Neuronal stem cell (in vitro differentiated cells): ENCODE measurements at regions not wholly inside any gene's neighbourhood (a gene's known extent, or its start where the extent isn't known, plus 50 kb on each side); places are given as distances from the start of the nearest gene placed in this dataset.

Experiments used
- DNase-seq: peaks from one replicate; pipeline ENCODE4 v3.0.0-alpha.2; 2013; ENCODE audit warnings: low spot score
- H2AFZ ChIP-seq: one replicate; pipeline ENCODE4 v1.6.1; 2013; ENCODE audit warnings: mild to moderate bottlenecking, low read length, inconsistent platforms
- H2AK5ac ChIP-seq: 2 replicates; pipeline ENCODE4 v1.6.1; 2013; ENCODE audit warnings: low read depth, mild to moderate bottlenecking, inconsistent platforms, low read length, moderate library complexity, mixed read lengths
- H2BK120ac ChIP-seq: 2 replicates; pipeline ENCODE4 v1.6.1; 2013; ENCODE audit warnings: low read depth, mild to moderate bottlenecking, inconsistent platforms, low read length, moderate library complexity, mixed read lengths
- H2BK12ac ChIP-seq: one replicate; pipeline ENCODE4 v1.6.1; 2013; ENCODE audit warnings: low read length, inconsistent platforms
- H2BK15ac ChIP-seq: 2 replicates; pipeline ENCODE4 v1.6.1; 2013; ENCODE audit warnings: mild to moderate bottlenecking, low read length, inconsistent platforms, mixed read lengths
- H2BK5ac ChIP-seq: one replicate; pipeline ENCODE4 v1.6.1; 2013; ENCODE audit warnings: inconsistent platforms, mild to moderate bottlenecking, low read length, moderate library complexity
- H3K14ac ChIP-seq: one replicate; pipeline ENCODE4 v1.6.1; 2013; ENCODE audit warnings: low read length, inconsistent platforms
- H3K18ac ChIP-seq: 2 replicates; pipeline ENCODE4 v1.6.1; 2013; ENCODE audit warnings: low read length, inconsistent platforms
- H3K23ac ChIP-seq: 2 replicates; pipeline ENCODE4 v1.6.1; 2013; ENCODE audit warnings: low read depth, mild to moderate bottlenecking, mixed read lengths, low read length, inconsistent platforms; ENCODE audit not compliant: poor library complexity
- H3K27ac ChIP-seq: replicated peaks from 3 replicates; pipeline ENCODE4 v1.5.1; 2013; ENCODE audit warnings: low read length, inconsistent platforms
- H3K27me3 ChIP-seq, 3 experiments: 2 replicates each; pipeline ENCODE4 v1.6.1; 2013; ENCODE audit warnings: low read length in 3 of 3, mild to moderate bottlenecking in 2 of 3, inconsistent platforms in 1 of 3, low read depth in 1 of 3, mixed read lengths in 1 of 3, moderate library complexity in 1 of 3; ENCODE audit not compliant: control insufficient read depth in 3 of 3, insufficient read depth in 3 of 3
- H3K36me3 ChIP-seq, 2 donors: replicated peaks in 1 of 2; 2 replicates each; pipeline ENCODE4 v1.6.1; 2013; ENCODE audit warnings: low read length in 2 of 2; ENCODE audit not compliant: control insufficient read depth in 2 of 2, insufficient read depth in 2 of 2
- H3K4ac ChIP-seq: 2 replicates; pipeline ENCODE4 v1.6.1; 2013; ENCODE audit warnings: inconsistent platforms, mild to moderate bottlenecking, low read length, moderate library complexity
- H3K4me1 ChIP-seq, 2 donors: 1 replicate in 1 of 2; 2 replicates in 1 of 2; pipeline ENCODE4 v1.6.1; 2013; ENCODE audit warnings: low read length in 2 of 2, low read depth in 1 of 2; ENCODE audit not compliant: control insufficient read depth in 2 of 2, insufficient read depth in 1 of 2
- H3K4me2 ChIP-seq: one replicate; pipeline ENCODE4 v1.6.1; 2013; ENCODE audit warnings: mild to moderate bottlenecking, low read length, inconsistent platforms; ENCODE audit not compliant: insufficient read depth, poor library complexity, severe bottlenecking
- H3K4me3 ChIP-seq, 2 donors: 2 replicates each; pipeline ENCODE4 v1.5.1; 2013; ENCODE audit warnings: low read length in 2 of 2, mild to moderate bottlenecking in 2 of 2, inconsistent platforms in 1 of 2, moderate library complexity in 1 of 2
- H3K79me1 ChIP-seq: one replicate; pipeline ENCODE4 v1.6.1; 2013; ENCODE audit warnings: low read depth, mild to moderate bottlenecking, inconsistent platforms, low read length, moderate library complexity
- H3K9ac ChIP-seq: one replicate; pipeline ENCODE4 v1.6.1; 2013; ENCODE audit warnings: mild to moderate bottlenecking, low read depth, low read length, inconsistent platforms; ENCODE audit not compliant: poor library complexity
- H3K9me3 ChIP-seq, 2 donors: replicated peaks in 1 of 2; 2 replicates each; pipeline versions ENCODE3 to v1.6.1; 2013; ENCODE audit warnings: low read length in 2 of 2, mild to moderate bottlenecking in 2 of 2, inconsistent platforms in 1 of 2, low read depth in 1 of 2, mixed read lengths in 1 of 2, moderate library complexity in 1 of 2; ENCODE audit not compliant: control insufficient read depth in 2 of 2, insufficient read depth in 1 of 2
- H4K8ac ChIP-seq: one replicate; pipeline ENCODE4 v1.6.1; 2013; ENCODE audit warnings: low read depth, mild to moderate bottlenecking, inconsistent platforms, low read length, moderate library complexity
- H4K91ac ChIP-seq: one replicate; pipeline ENCODE4 v1.6.1; 2013; ENCODE audit warnings: low read length, low read depth, mild to moderate bottlenecking, inconsistent platforms; ENCODE audit not compliant: poor library complexity
- WGBS, 2 donors: extraction: QIAGEN DNeasy Blood & Tissue Kit; methylation state at CpG; one replicate each; pipeline ENCODE4 v1.1.7; 2013; ENCODE audit warnings: missing lambda C conversion rate in 2 of 2, mixed read lengths in 1 of 2; ENCODE audit not compliant: insufficient read length in 2 of 2, insufficient replicate concordance in 1 of 2; ENCODE audit errors: extremely low coverage in 2 of 2; 5-methylcytosine and 5-hydroxymethylcytosine counted together

DNA sequence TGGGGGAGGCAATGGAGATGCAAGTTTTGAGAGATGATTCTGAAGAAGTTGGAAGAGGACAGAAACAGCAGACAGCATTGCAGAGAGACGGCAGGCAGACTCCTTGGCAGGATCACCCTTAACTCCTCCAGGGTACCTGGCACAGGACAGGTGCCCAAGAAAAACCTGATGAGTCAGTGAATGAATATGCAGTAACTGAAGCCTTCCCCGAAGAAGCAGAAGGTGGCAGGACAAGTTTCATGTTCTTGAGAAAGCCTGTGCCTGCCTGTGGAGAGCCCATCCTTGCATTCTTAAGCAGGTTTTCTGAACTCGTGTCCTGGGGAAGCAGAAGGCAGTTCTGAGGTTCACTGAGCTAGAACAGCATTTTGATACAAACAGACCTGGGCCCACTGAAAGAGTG lies 79.6 kb upstream of the SASH1 start:
- no peak overlapping the region for H3K4ac ChIP-seq
- no peak overlapping the region for H4K91ac ChIP-seq
- no CpG with 5 or more reads among the region's 3 CpGs for WGBS, 2 donors
- no peaks in the 10 kb centered on the region for H3K4me1 ChIP-seq
- H3K9ac ChIP-seq, result no peak overlapping the region
- no peaks in the 10 kb centered on the region for H3K36me3 ChIP-seq
- H3K27me3 ChIP-seq, result peaks cover 0 to 8% (median 0%) of the 10 kb centered on the region in 3 experiments
- H3K9me3 ChIP-seq, result no peaks in the 10 kb centered on the region
- H3K79me1 ChIP-seq, result no peaks in the 10 kb centered on the region
- no peak for DNase-seq
- H3K14ac ChIP-seq, result no peak overlapping the region
- H2AK5ac ChIP-seq, result no peak overlapping the region
- no peak overlapping the region for H2BK120ac ChIP-seq
- H3K4me3 ChIP-seq, result no peak overlapping the region
- no peak overlapping the region for H2BK15ac ChIP-seq
- H3K4me2 ChIP-seq, result no peak overlapping the region
- no peak overlapping the region for H3K23ac ChIP-seq
- H2AFZ ChIP-seq, result no peak overlapping the region
- no peak overlapping the region for H4K8ac ChIP-seq
- no peak overlapping the region for H2BK12ac ChIP-seq
- H3K27ac ChIP-seq, result no peak overlapping the region
- no peak overlapping the region for H2BK5ac ChIP-seq
- no peak overlapping the region for H3K18ac ChIP-seq

- DNase-seq, result no peak
- Histone ChIP-seq H2AK5ac (no peak overlapping the region), H3K27ac (no peak overlapping the region), H2BK15ac (no peak overlapping the region), H3K4me3 (no peak overlapping the region), H3K4ac (no peak overlapping the region), H3K18ac (no peak overlapping the region), H3K23ac (no peak overlapping the region), H2BK120ac (no peak overlapping the region), H3K27me3 (peaks cover 0 to 8% (median 0%) of the 10 kb centered on the region in 3 experiments), H2BK5ac (no peak overlapping the region), H3K4me1 (no peaks in the 10 kb centered on the region), H2BK12ac (no peak overlapping the region), H3K9ac (no peak overlapping the region), H4K91ac (no peak overlapping the region), H3K36me3 (no peaks in the 10 kb centered on the region), H3K14ac (no peak overlapping the region), H2AFZ (no peak overlapping the region), H4K8ac (no peak overlapping the region), H3K79me1 (no peaks in the 10 kb centered on the region), H3K9me3 (no peaks in the 10 kb centered on the region), H3K4me2 (no peak overlapping the region)
- WGBS, 2 donors, result no CpG with 5 or more reads among the region's 5 CpGs
Measured at GRCh38 chr6:148263961-148264360, 78.7 kb upstream of the SASH1 start.

- no peaks in the 10 kb centered on the region for H3K79me1 ChIP-seq
- no peak for DNase-seq
- no peak overlapping the region for H3K27ac ChIP-seq
- H3K27me3 ChIP-seq, result peaks cover 0 to 8% (median 0%) of the 10 kb centered on the region in 3 experiments
- no peak overlapping the region for H3K18ac ChIP-seq
- no peak overlapping the region for H2AK5ac ChIP-seq
- no peaks in the 10 kb centered on the region for H3K9me3 ChIP-seq
- no peak overlapping the region for H2BK12ac ChIP-seq
- no peak overlapping the region for H3K23ac ChIP-seq
- H3K4me2 ChIP-seq, result no peak overlapping the region
- no peak overlapping the region for H3K4ac ChIP-seq
- no peak overlapping the region for H3K9ac ChIP-seq
- H3K36me3 ChIP-seq, result no peaks in the 10 kb centered on the region
- H3K14ac ChIP-seq, result no peak overlapping the region
- H4K91ac ChIP-seq, result no peak overlapping the region
- no peaks in the 10 kb centered on the region for H3K4me1 ChIP-seq
- no peak overlapping the region for H2BK5ac ChIP-seq
- H2AFZ ChIP-seq, result no peak overlapping the region
- WGBS, 2 donors, result no CpG with 5 or more reads among the region's 2 CpGs
- no peak overlapping the region for H2BK15ac ChIP-seq
- H2BK120ac ChIP-seq, result no peak overlapping the region
- no peak overlapping the region for H3K4me3 ChIP-seq
- no peak overlapping the region for H4K8ac ChIP-seq
Measured at GRCh38 chr6:148265054-148265453, 77.6 kb upstream of the SASH1 start.

DNA sequence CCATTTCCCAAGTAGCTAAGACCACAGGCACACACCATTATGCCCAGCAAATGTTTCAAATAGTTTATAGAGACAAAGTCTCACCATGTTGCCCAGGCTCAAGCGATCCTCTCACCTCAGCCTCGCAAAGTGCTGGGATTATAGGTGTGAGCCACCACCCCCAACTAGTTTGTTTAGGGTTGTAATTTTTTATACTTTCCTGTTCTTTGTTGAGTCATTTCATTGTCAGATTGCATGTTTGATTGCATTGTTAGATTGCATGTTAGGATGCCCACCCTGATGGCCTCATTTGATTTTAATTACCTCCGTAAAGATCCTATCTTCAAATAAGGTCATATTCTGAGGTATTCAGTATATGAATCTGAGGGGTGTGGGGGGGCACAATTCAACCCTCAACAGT lies 73.3 kb upstream of the SASH1 start:
- Histone ChIP-seq H3K23ac (no peak overlapping the region), H2AK5ac (no peak overlapping the region), H2BK5ac (no peak overlapping the region), H2AFZ (no peak overlapping the region), H3K4ac (no peak overlapping the region), H3K4me1 (no peaks in the 10 kb centered on the region), H2BK120ac (no peak overlapping the region), H3K27ac (no peak overlapping the region), H2BK12ac (no peak overlapping the region), H3K4me2 (no peak overlapping the region), H3K14ac (no peak overlapping the region), H4K91ac (no peak overlapping the region), H4K8ac (no peak overlapping the region), H3K9ac (no peak overlapping the region), H3K18ac (no peak overlapping the region), H3K9me3 (no peaks in the 10 kb centered on the region), H3K36me3 (no peaks in the 10 kb centered on the region), H2BK15ac (no peak overlapping the region), H3K79me1 (no peaks in the 10 kb centered on the region), H3K4me3 (no peak overlapping the region), H3K27me3 (no peaks in the 10 kb centered on the region)
- no CpG with 5 or more reads among the region's 3 CpGs for WGBS, 2 donors
- no peak for DNase-seq
